Calu3 (cell line): ENCODE measurements at regions not wholly inside any gene's neighbourhood (a gene's known extent, or its start where the extent isn't known, plus 50 kb on each side); places are given as distances from the start of the nearest gene placed in this dataset.

Source experiments
- BruUV-seq: library from RNA; stranded (reverse); fragments of 400-500 nt; replicated peaks from 2 replicates; lab custom pipeline; 2021; lab: Mats Ljungman, UMichigan
- CTCF ChIA-PET: fragments of 300-600 bp; sonication (Branson Sonifier 250); formaldehyde crosslinking; loops from one replicate; lab custom pipeline; 2022; ENCODE audit warnings: antibody characterized with exemption; lab: Charles Lee
- DNase-seq: peaks from one replicate; pipeline ENCODE4 v3.0.0; 2022
- H3K27ac Mint-ChIP-seq: one replicate; pipeline ENCODE4 v1.8.0; 2022; ENCODE audit warnings: mixed read lengths; ENCODE audit not compliant: unreplicated experiment
- H3K27me3 Mint-ChIP-seq: one replicate; pipeline ENCODE4 v1.8.0; 2022; ENCODE audit warnings: mixed read lengths; ENCODE audit not compliant: unreplicated experiment
- H3K36me3 Mint-ChIP-seq: one replicate; pipeline ENCODE4 v1.8.0; 2022; ENCODE audit warnings: mild to moderate bottlenecking, moderate library complexity, mixed read lengths; ENCODE audit not compliant: insufficient read depth, unreplicated experiment
- H3K4me1 Mint-ChIP-seq: one replicate; pipeline ENCODE4 v1.8.0; 2022; ENCODE audit warnings: mild to moderate bottlenecking, low read depth, mixed read lengths; ENCODE audit not compliant: unreplicated experiment
- H3K4me3 Mint-ChIP-seq: one replicate; pipeline ENCODE4 v1.8.0; 2022; ENCODE audit warnings: mild to moderate bottlenecking, low read depth, moderate library complexity, mixed read lengths; ENCODE audit not compliant: unreplicated experiment
- H3K9me3 Mint-ChIP-seq: one replicate; pipeline ENCODE4 v1.8.0; 2022; ENCODE audit warnings: low read depth, mixed read lengths; ENCODE audit not compliant: unreplicated experiment
- CTCF ChIP-seq: fragments of 200-600 bp; IDR thresholded peaks from one replicate; pipeline ENCODE4 v1.8.0; 2022; ENCODE audit warnings: antibody characterized with exemption; ENCODE audit not compliant: unreplicated experiment
- intact Hi-C: fragments of 100-400 bp; cut with micrococcal nuclease; formaldehyde crosslinking; loops from one replicate; pipeline ENCODE4 v1.10.0; 2022; ENCODE audit not compliant: unreplicated experiment

- TF ChIP-seq CTCF = no peak
- DNase-seq = no peak
- CTCF ChIA-PET = no interaction called here
- Mint-ChIP-seq H3K9me3 (peaks cover 4% of the 10 kb centered on the region), H3K27ac (no peak overlapping the region), H3K36me3 (no peaks in the 10 kb centered on the region), H3K4me1 (peaks cover 21% of the 10 kb centered on the region), H3K27me3 (no peaks in the 10 kb centered on the region), H3K4me3 (no peak overlapping the region)
- intact Hi-C loops = no loop called here
- no TSS peak for BruUV-seq
These were observed 369.0 kb upstream of the CWC22 start for GRCh38 chr2:180376066-180376465.

- Mint-ChIP-seq H3K36me3 (no peaks in the 10 kb centered on the region), H3K9me3 (peaks cover under 1% of the 10 kb centered on the region), H3K27ac (no peak overlapping the region), H3K4me3 (no peak overlapping the region), H3K27me3 (no peaks in the 10 kb centered on the region), H3K4me1 (peaks cover 21% of the 10 kb centered on the region)
- TF ChIP-seq CTCF = no peak
- no TSS peak for BruUV-seq
- CTCF ChIA-PET = no interaction called here
- intact Hi-C loops = no loop called here
- no peak for DNase-seq
These were observed 367.6 kb upstream of the CWC22 start for GRCh38 chr2:180374502-180375281.

DNA sequence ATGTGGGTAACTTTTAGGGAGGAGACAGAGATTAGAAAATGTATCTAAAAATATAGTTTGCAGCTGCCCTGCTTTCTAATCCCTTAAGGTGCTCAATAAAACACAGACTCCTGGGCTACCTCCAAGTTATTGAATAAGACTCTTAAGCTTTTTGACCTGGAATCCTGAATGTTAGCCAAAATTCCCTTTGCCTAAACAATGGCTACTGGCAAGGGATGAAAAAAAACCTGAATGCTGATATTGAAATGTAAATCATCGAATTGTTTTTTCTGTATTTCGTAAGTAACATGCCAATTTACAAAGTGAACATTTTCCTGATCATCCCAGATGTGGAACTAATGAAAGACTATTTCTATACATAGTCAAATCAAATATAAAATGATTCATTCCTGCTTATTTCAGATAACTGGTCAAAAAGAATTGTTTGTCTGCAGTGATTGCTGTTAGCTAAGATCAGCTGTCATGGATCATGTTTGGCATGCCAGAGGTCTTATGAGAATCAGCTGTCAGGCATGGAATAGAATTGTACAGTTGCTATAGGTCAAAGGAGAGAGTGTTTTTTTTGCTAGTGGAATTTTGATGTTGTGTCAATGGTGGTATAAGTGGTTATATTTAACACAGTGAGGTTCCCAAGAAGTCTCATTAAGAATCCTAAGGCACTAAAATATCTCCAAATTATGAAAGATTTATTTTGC, 363.6 kb upstream of the CWC22 start:
- TF ChIP-seq CTCF = no peak
- intact Hi-C loops = no loop called here
- CTCF ChIA-PET = interaction anchor here (0.6 kb wide), 1 partner anchor 232 kb away, joined by 4 read pairs; no protein-coding TSS in a partner anchor
- no peak for DNase-seq
- Mint-ChIP-seq H3K9me3 (no peaks in the 10 kb centered on the region), H3K36me3 (peaks cover 5% of the 10 kb centered on the region), H3K27me3 (no peaks in the 10 kb centered on the region), H3K4me1 (peaks cover 37% of the 10 kb centered on the region), H3K27ac (no peak overlapping the region), H3K4me3 (no peak overlapping the region)
- no TSS peak for BruUV-seq

- no peaks in the 10 kb centered on the region for H3K27me3 Mint-ChIP-seq
- intact Hi-C loops = loop anchor here (5.0 to 10.0 kb wide), 5 partner anchors 43 to 603 kb away; no protein-coding TSS in a partner anchor
- no TSS peak for BruUV-seq
- DNase-seq = no peak
- no peak overlapping the region for H3K4me3 Mint-ChIP-seq
- CTCF ChIA-PET = no interaction called here
- TF ChIP-seq CTCF = no peak
- no peak overlapping the region for H3K27ac Mint-ChIP-seq
- H3K4me1 Mint-ChIP-seq = peaks cover 41% of the 10 kb centered on the region
- no peaks in the 10 kb centered on the region for H3K9me3 Mint-ChIP-seq
- H3K36me3 Mint-ChIP-seq = peaks cover 6% of the 10 kb centered on the region
These were observed 361.8 kb upstream of the CWC22 start for GRCh38 chr2:180368881-180369280.
